HL-60 (cell line): ENCODE measurements at regions not wholly inside any gene's neighbourhood (a gene's known extent, or its start where the extent isn't known, plus 50 kb on each side); places are given as distances from the start of the nearest gene placed in this dataset.

Experiments used
- DNase-seq, 2 experiments: peaks; one replicate each; pipeline ENCODE4 v3.0.0-alpha.2; 2010 to 2020; ENCODE audit warnings: low read depth in 1 of 2, low spot score in 1 of 2
- H3K27ac ChIP-seq: fragments of 250-450 bp; sonication (Bioruptor Pico); replicated peaks from 2 replicates; pipeline ENCODE4 v1.5.1; 2020; ENCODE audit warnings: mild to moderate bottlenecking, moderate library complexity
- H3K27me3 ChIP-seq: fragments of 250-450 bp; sonication (Bioruptor Pico); 2 replicates; pipeline ENCODE4 v1.5.1; 2021; ENCODE audit warnings: mild to moderate bottlenecking, moderate library complexity; ENCODE audit not compliant: insufficient read depth, poor library complexity, severe bottlenecking
- H3K4me3 ChIP-seq: replicated peaks from 2 replicates; pipeline ENCODE4 v1.5.1; 2011; ENCODE audit warnings: mild to moderate bottlenecking, control low read depth, low read length; ENCODE audit not compliant: insufficient read depth
- GABPA ChIP-seq: IDR thresholded peaks from 2 replicates; pipeline ENCODE4 v1.6.1; 2012; ENCODE audit warnings: low read depth
- POLR2AphosphoS5 ChIP-seq: IDR thresholded peaks from 2 replicates; pipeline ENCODE4 v1.6.1; 2012; ENCODE audit warnings: low read depth
- SPI1 ChIP-seq: IDR thresholded peaks from 2 replicates; pipeline ENCODE4 v1.6.1; 2012; ENCODE audit warnings: low read depth, mild to moderate bottlenecking, borderline replicate concordance
- TF ChIP-seq, protein P1 (sequence below): IDR thresholded peaks from one replicate; pipeline ENCODE4 v1.5.1; 2011; ENCODE audit warnings: low read length, control low read depth, inconsistent platforms; ENCODE audit not compliant: insufficient read depth
- TF ChIP-seq, protein P2 (sequence below): IDR thresholded peaks from 2 replicates; pipeline ENCODE4 v1.6.1; 2012; ENCODE audit warnings: low read depth; ENCODE audit not compliant: insufficient replicate concordance

- TF ChIP-seq, protein P1, sequence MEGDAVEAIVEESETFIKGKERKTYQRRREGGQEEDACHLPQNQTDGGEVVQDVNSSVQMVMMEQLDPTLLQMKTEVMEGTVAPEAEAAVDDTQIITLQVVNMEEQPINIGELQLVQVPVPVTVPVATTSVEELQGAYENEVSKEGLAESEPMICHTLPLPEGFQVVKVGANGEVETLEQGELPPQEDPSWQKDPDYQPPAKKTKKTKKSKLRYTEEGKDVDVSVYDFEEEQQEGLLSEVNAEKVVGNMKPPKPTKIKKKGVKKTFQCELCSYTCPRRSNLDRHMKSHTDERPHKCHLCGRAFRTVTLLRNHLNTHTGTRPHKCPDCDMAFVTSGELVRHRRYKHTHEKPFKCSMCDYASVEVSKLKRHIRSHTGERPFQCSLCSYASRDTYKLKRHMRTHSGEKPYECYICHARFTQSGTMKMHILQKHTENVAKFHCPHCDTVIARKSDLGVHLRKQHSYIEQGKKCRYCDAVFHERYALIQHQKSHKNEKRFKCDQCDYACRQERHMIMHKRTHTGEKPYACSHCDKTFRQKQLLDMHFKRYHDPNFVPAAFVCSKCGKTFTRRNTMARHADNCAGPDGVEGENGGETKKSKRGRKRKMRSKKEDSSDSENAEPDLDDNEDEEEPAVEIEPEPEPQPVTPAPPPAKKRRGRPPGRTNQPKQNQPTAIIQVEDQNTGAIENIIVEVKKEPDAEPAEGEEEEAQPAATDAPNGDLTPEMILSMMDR = no peak
- TF ChIP-seq SPI1 (no peak), GABPA (no peak), POLR2AphosphoS5 (no peak)
- TF ChIP-seq, protein P2, sequence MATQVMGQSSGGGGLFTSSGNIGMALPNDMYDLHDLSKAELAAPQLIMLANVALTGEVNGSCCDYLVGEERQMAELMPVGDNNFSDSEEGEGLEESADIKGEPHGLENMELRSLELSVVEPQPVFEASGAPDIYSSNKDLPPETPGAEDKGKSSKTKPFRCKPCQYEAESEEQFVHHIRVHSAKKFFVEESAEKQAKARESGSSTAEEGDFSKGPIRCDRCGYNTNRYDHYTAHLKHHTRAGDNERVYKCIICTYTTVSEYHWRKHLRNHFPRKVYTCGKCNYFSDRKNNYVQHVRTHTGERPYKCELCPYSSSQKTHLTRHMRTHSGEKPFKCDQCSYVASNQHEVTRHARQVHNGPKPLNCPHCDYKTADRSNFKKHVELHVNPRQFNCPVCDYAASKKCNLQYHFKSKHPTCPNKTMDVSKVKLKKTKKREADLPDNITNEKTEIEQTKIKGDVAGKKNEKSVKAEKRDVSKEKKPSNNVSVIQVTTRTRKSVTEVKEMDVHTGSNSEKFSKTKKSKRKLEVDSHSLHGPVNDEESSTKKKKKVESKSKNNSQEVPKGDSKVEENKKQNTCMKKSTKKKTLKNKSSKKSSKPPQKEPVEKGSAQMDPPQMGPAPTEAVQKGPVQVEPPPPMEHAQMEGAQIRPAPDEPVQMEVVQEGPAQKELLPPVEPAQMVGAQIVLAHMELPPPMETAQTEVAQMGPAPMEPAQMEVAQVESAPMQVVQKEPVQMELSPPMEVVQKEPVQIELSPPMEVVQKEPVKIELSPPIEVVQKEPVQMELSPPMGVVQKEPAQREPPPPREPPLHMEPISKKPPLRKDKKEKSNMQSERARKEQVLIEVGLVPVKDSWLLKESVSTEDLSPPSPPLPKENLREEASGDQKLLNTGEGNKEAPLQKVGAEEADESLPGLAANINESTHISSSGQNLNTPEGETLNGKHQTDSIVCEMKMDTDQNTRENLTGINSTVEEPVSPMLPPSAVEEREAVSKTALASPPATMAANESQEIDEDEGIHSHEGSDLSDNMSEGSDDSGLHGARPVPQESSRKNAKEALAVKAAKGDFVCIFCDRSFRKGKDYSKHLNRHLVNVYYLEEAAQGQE = no peak
- no peak overlapping the region for H3K4me3 ChIP-seq
- no peak overlapping the region for H3K27ac ChIP-seq
- no peak for DNase-seq
- H3K27me3 ChIP-seq = no peaks in the 10 kb centered on the region
These were observed 155.6 kb upstream of the SEMA3C start for GRCh38 chr7:81074406-81074805.

DNA sequence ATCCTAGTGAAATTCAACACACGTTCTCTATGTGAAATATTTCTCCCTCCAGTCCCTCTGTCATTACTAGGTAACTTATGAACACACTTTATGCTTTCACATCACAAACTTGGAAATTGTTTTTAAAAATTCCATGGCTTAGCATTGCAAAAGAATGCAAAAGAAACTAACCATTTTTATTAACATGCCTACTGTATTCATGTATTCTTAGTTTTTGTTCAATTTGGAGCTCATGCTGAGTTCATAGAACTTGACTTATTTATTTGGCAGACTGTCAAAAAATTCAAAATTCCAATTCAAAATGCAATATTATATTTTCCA is 155.0 kb upstream of the SEMA3C start:
- H3K4me3 ChIP-seq = no peak overlapping the region
- H3K27ac ChIP-seq = no peak overlapping the region

GRCh38 chr7:81070956-81071355 is 152.1 kb upstream of the SEMA3C start:
- Histone ChIP-seq H3K27ac (no peak overlapping the region), H3K27me3 (no peaks in the 10 kb centered on the region), H3K4me3 (no peak overlapping the region)
- TF ChIP-seq GABPA = no peak
- no peak for TF ChIP-seq POLR2AphosphoS5
- TF ChIP-seq, protein P2 = no peak
- TF ChIP-seq SPI1 = no peak
- TF ChIP-seq, protein P1 = no peak
- DNase-seq = no peak

More for the DNA sequence above, 155.0 kb upstream of the SEMA3C start:
- TF ChIP-seq POLR2AphosphoS5 = no peak
- TF ChIP-seq, protein P1 = no peak
- TF ChIP-seq, protein P2 = no peak
- TF ChIP-seq SPI1 = no peak
- no peak for TF ChIP-seq GABPA
- H3K27me3 ChIP-seq = no peaks in the 10 kb centered on the region
- no peak for DNase-seq
